ENCODE measurements at regions not wholly inside any gene's neighbourhood (a gene's known extent, or its start where the extent isn't known, plus 50 kb on each side); places are given as distances from the start of the nearest gene placed in this dataset.

DNA sequence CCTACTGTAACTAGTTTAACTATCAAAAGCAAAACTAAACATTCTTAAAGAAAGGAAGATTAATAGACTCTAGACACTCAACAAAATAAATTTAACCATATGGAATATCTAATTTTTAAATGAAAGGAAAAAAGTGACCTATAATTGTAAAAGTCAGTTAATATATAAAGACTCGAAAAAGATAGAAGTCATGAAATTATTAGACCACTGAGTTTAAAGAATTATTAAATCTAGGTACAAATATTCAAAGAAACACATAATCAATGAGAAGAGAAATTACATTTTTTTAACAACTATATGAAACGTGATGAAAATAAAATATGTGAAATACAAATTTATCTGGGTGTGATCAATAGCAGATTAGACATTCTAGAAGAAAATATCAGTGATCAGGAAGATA lies 706.8 kb upstream of the PCDH20 start:
- TF ChIP-seq, protein P1, sequence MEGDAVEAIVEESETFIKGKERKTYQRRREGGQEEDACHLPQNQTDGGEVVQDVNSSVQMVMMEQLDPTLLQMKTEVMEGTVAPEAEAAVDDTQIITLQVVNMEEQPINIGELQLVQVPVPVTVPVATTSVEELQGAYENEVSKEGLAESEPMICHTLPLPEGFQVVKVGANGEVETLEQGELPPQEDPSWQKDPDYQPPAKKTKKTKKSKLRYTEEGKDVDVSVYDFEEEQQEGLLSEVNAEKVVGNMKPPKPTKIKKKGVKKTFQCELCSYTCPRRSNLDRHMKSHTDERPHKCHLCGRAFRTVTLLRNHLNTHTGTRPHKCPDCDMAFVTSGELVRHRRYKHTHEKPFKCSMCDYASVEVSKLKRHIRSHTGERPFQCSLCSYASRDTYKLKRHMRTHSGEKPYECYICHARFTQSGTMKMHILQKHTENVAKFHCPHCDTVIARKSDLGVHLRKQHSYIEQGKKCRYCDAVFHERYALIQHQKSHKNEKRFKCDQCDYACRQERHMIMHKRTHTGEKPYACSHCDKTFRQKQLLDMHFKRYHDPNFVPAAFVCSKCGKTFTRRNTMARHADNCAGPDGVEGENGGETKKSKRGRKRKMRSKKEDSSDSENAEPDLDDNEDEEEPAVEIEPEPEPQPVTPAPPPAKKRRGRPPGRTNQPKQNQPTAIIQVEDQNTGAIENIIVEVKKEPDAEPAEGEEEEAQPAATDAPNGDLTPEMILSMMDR (IDR thresholded peaks at IDR 0.05) = no peak
- no peak for TF ChIP-seq ZFX (IDR thresholded peaks at IDR 0.05; ENCODE audit: borderline replicate concordance)

All from 22Rv1 (cell line).